Left ventricle myocardium inferior (tissue), 1 donor: ENCODE measurements at regions not wholly inside any gene's neighbourhood (a gene's known extent, or its start where the extent isn't known, plus 50 kb on each side); places are given as distances from the start of the nearest gene placed in this dataset.
"Not testable (repeated sequence)": the region's sequence is repeated elsewhere in the genome, so short reads cannot be mapped to it uniquely, and the experiment has no call there.

Experiments
- DNase-seq: peaks from one replicate; pipeline ENCODE4 v3.0.0-alpha.2; 2020
- H3K27ac ChIP-seq: fragments of 200-600 bp; replicated peaks from 2 replicates; pipeline ENCODE4 v1.8.0; 2021
- H3K27me3 ChIP-seq: fragments of 200-600 bp; 2 replicates; pipeline ENCODE4 v1.8.0; 2021; ENCODE audit warnings: low read depth
- H3K36me3 ChIP-seq: fragments of 200-600 bp; 2 replicates; pipeline ENCODE4 v1.8.0; 2021
- H3K4me1 ChIP-seq: fragments of 200-600 bp; 2 replicates; pipeline ENCODE4 v1.8.0; 2021
- H3K4me3 ChIP-seq: fragments of 200-600 bp; 2 replicates; pipeline ENCODE4 v1.8.0; 2021; ENCODE audit warnings: mild to moderate bottlenecking, moderate library complexity
- H3K9me3 ChIP-seq: fragments of 200-600 bp; replicated peaks from 2 replicates; pipeline ENCODE4 v1.8.0; 2021
- intact Hi-C: fragments of 100-400 bp; cut with micrococcal nuclease; formaldehyde crosslinking; loops from one replicate; pipeline ENCODE4 v1.11.0; 2022
- TF ChIP-seq, protein P1 (sequence below): fragments of 200-600 bp; IDR thresholded peaks from 2 replicates; pipeline ENCODE4 v1.8.0; 2021; ENCODE audit warnings: antibody characterized with exemption, mild to moderate bottlenecking, borderline replicate concordance
- donor health status: DM: no; HTN: yes; CAD: no; lungs with severe emphysema.

DNA sequence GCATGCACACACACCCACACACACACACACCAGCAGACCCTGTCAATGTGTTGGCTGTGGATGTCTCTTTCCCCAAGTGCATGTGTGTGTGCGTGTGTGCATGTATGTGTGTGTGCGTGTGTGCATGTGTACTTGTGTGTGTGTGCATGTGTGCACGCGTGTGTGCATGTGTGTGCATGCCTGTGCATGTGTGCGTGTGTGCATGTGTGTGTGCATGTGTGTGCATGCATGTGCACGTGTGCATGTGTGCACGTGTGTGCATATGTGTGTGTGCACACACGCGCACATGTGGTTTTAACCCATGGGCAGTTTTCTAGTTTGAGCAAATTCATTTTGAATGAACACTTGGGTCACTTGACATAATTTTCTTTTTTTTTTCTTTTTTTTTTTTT lies 268.8 kb upstream of the IRX1 start:
- TF ChIP-seq, protein P1, sequence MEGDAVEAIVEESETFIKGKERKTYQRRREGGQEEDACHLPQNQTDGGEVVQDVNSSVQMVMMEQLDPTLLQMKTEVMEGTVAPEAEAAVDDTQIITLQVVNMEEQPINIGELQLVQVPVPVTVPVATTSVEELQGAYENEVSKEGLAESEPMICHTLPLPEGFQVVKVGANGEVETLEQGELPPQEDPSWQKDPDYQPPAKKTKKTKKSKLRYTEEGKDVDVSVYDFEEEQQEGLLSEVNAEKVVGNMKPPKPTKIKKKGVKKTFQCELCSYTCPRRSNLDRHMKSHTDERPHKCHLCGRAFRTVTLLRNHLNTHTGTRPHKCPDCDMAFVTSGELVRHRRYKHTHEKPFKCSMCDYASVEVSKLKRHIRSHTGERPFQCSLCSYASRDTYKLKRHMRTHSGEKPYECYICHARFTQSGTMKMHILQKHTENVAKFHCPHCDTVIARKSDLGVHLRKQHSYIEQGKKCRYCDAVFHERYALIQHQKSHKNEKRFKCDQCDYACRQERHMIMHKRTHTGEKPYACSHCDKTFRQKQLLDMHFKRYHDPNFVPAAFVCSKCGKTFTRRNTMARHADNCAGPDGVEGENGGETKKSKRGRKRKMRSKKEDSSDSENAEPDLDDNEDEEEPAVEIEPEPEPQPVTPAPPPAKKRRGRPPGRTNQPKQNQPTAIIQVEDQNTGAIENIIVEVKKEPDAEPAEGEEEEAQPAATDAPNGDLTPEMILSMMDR: no peak
- Histone ChIP-seq H3K27me3 (peaks cover under 1% of the 10 kb centered on the region), H3K4me3 (no peak overlapping the region), H3K4me1 (no peaks in the 10 kb centered on the region), H3K27ac (no peak overlapping the region), H3K9me3 (no peaks in the 10 kb centered on the region), H3K36me3 (no peaks in the 10 kb centered on the region)
- intact Hi-C loops: no loop called here
- DNase-seq: no peak

DNA sequence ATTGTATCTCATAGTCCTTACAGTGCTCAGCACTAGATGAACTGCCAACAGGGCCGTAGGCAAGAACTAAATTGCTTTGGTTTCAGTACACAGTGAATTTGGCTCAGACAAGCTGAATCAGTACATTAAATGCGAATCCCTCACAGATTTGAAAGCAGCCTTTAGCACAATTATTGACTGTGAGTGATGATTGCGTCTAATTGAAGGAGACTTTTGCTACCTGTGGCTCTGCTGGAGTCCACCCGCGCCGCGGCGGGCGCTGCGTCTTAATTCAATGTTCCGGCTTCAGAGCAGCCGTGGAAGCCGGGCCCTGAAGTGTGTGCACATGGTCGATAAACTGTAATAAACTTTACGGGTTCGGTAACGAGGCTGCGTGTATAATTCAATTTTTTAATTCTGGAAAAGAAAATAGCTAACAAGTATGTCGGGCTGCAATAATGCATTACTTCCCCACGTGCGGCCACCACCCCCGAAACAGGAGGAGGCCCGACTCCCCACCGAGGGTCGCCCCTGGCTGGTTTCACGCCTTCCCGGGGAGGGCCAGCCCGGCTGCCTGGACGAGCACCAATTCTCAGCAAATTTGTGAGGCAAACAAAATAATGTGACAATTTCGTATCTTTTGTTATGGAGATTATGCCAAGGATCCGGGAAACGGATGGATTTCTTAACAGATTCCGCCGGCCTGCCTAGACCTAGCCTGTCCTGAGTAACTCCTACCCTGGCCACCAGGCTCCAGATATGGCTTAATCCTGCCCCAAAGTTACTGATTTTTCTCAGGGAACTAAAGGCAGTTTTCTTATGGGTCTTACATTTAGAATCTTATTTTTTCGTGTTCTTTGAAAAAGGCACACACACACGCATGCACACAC lies 269.4 kb upstream of the IRX1 start:
- peaks cover 1% of the 10 kb centered on the region for H3K27me3 ChIP-seq
- H3K27ac ChIP-seq: no peak overlapping the region
- TF ChIP-seq, protein P1: no peak
- DNase-seq: no peak
- no peaks in the 10 kb centered on the region for H3K36me3 ChIP-seq
- intact Hi-C loops: no loop called here
- H3K4me3 ChIP-seq: no peak overlapping the region
- no peaks in the 10 kb centered on the region for H3K9me3 ChIP-seq
- H3K4me1 ChIP-seq: no peaks in the 10 kb centered on the region

DNA sequence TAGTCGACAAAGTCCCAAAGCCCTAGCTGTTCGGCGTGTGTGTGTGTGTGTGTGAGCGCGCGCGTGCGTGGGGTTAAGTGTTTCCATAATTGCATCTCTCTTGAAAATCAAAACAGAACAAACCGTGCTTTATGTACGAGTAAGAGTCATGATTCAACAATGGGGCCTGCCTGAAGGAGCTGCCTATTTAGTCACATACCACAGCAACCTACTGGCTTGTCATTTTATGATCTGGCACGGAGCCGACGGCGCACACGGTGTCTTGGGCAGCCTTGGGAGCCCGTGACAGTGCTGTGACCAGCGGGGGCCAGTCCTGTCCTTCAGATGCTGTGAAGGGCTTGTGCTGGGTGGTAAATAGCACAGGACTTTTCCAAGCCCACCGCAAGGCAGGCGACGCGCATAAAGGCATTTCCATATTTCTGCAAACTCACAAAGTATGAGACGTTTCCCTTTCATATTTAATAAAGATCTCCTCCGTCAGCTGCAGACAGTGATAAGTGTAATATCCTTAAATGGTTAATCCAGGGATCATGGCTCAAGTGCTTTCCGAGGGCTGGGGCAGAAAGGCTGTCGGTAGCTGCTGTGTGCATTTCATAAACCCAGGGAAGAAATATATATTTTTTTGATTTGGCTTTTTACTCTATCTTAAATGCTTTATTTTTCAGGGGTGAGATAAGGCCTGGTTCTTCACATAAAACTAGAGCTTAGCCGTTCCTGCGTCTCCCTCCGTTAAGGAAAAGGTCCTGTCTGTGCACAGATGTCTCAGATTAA lies 270.2 kb upstream of the IRX1 start:
- no peak overlapping the region for H3K4me3 ChIP-seq
- H3K9me3 ChIP-seq: no peaks in the 10 kb centered on the region
- H3K27me3 ChIP-seq: peaks cover 8% of the 10 kb centered on the region
- H3K4me1 ChIP-seq: no peaks in the 10 kb centered on the region
- H3K27ac ChIP-seq: no peak overlapping the region
- no peaks in the 10 kb centered on the region for H3K36me3 ChIP-seq
- no peak for DNase-seq
- intact Hi-C loops: no loop called here
- TF ChIP-seq, protein P1: no peak

DNA sequence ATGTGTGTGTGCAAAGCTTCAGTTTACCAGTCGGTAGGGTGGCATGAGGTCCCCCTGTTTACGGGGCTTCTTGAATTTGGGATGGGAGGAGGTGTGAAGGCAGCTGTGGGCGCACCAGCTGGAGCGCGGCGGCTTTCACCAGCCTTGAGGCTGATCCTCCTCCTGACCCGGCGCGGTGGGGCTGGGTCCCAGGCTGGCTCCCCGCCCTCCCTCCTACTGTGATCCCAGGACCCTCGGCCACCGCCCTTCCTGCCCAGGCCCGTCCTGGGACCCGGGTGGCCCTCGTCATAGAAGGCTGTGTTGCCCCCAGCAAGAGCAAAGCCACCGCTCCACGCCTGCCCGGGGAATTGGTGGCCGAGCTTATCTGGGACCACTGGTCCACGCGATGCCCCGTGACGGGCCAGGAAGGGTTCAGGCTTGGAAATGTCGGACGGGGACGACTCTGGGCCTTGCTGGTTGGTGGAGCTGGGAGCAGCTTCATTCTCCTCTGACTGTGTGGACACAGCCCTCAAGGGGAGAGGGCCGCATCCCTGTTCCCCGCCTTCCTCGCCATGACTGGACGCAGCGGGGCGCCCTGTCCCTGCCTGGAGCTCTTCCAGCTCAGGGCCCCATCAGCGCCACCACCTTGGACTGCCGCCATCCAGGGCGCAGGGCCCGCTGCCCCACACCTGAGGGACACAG lies 271.1 kb upstream of the IRX1 start:
- H3K27ac ChIP-seq: no peak overlapping the region
- no peak overlapping the region for H3K4me3 ChIP-seq
- peaks cover 11% of the 10 kb centered on the region for H3K27me3 ChIP-seq
- no peaks in the 10 kb centered on the region for H3K9me3 ChIP-seq
- TF ChIP-seq, protein P1: no peak
- no peaks in the 10 kb centered on the region for H3K4me1 ChIP-seq
- H3K36me3 ChIP-seq: no peaks in the 10 kb centered on the region
- intact Hi-C loops: no loop called here
- no peak for DNase-seq

DNA sequence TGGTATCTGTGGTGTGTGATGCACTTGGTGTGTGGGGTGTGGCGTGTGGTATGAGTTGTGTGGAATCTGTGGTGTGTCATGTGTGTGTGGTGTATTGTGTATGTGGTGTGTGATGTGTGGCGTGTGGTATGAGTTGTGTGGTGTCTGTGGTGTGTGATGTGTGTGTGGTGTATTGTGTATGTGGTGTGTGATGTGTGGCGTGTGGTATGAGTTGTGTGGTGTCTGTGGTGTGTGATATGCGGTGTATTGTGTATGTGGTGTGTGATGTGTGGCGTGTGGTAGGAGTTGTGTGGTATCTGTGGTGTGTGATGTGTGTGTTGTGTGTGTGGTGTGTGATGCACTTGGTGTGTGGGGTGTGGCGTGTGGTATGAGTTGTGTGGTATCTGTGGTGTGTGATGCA lies 271.7 kb upstream of the IRX1 start:
- H3K27me3 ChIP-seq: peaks cover 11% of the 10 kb centered on the region
- H3K9me3 ChIP-seq, DNase-seq, H3K4me1 ChIP-seq, H3K4me3 ChIP-seq, intact Hi-C loops, H3K36me3 ChIP-seq, H3K27ac ChIP-seq: not testable (repeated sequence)
